NCI-H82 (cell line): ENCODE measurements at regions not wholly inside any gene's neighbourhood (a gene's known extent, or its start where the extent isn't known, plus 50 kb on each side); places are given as distances from the start of the nearest gene placed in this dataset.
A peak's percentile ranks its signal among the peaks of the same experiment; 100 is the strongest.
"Not testable (repeated sequence)": the region's sequence is repeated elsewhere in the genome, so short reads cannot be mapped to it uniquely, and the experiment has no call there.

Source experiments
- DNase-seq: peaks from one replicate; lab custom pipeline; 2025; lab: John Stamatoyannopoulos, UW

- DNase-seq: peak; percentile 49
Measured at GRCh38 chr7:67619175-67619574, 622.5 kb downstream of the TYW1 start.

DNA sequence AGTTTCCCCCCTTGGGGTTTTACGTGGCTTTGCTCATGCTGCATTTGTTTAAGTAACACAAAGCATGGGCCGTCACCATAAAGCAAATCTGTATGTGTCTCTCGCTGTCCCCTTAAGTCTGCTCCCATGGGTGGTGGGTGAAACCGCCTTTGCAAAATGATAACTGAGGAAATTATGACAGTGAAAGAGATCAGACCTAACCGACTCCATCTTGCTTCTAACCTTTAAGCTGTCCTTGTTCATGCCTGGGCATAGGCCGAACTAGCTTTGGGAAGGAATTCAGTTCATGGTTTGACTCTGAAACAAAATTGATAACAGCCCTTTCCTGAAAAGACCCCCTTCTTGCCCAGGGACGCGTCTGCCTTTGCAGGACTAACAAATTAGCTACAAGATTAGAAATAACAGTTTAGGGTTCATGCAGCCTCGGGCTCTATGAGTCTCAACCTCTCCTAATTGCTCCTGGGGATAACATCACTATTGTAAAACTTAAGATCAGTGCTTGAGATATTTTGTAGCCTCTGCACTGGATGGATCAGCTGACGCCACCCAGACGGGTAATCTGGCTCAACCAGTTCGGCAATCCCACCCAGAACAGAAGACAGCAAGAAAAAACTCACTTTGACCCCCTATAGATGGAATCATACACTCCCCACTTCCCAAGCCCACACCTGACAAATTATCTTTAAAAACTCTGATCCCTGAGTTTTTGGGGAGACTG, 623.7 kb downstream of the TYW1 start:
- DNase-seq: no peak

DNA sequence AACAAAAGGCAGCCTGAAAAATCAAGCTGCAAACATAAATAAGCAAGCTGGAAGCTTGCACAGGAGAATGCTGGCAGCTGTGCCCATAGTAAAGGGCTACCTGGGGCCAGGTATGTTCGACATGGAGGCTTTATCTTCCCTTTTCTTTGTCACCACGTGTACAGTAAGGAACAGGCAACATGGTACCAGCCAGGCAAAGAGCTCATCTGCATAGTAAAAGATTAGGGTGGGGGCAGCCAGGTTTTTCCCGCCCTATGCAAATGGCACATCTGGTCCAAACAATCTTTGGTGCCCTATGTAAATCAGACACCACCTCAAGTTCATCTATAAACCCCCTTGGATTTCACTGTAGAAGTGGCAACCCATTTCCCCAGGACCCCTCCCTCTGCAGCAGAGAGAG, 625.1 kb downstream of the TYW1 start:
- peak; percentile 18 for DNase-seq

- peak; percentile 95 for DNase-seq
Measured at GRCh38 chr7:67625257-67625737, 628.7 kb downstream of the TYW1 start.

GRCh38 chr7:67631476-67631875, 634.8 kb downstream of the TYW1 start:
- peak; percentile 71 for DNase-seq

- no peak for DNase-seq
Measured at GRCh38 chr7:67635271-67635670, 638.6 kb downstream of the TYW1 start.

DNA sequence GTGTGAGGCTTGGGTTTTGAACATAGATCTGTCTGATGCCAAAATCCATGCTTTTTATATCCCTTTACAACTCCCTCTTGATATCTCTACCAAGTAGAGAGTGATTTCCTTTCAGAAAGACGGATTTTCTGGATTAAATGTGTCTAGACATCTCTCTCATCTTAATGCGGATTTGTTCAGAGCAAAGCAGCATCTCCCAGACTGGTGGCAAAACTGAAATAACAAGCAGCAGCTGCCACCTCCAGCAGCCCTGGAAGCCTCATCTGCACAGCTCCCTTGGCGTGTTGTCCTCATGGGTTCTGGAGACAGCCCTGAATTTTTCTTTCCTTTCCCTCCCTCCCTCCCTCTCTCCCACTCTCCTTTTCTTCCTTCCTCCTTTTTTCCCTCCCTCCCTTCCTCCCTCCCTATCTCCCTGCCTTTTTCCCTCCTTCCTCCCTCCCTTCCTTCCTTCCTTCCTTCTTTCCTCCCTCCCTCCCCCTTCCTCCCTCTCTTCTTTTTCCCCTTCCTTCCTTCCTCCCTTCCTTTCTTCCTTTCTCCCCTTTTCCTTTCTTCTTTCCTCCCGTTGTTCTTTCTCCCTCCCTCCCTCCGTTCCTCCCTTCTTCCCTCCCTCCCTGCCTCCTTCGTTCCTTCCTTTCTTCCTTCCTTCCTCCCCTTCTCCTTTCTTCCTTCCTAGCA, 639.9 kb downstream of the TYW1 start:
- DNase-seq: peak; percentile 89

GRCh38 chr7:67637023-67637358, 640.4 kb downstream of the TYW1 start:
- peak; percentile 30 for DNase-seq

- DNase-seq: not testable (repeated sequence)
Measured at GRCh38 chr7:67642542-67642941, 645.9 kb downstream of the TYW1 start.

DNA sequence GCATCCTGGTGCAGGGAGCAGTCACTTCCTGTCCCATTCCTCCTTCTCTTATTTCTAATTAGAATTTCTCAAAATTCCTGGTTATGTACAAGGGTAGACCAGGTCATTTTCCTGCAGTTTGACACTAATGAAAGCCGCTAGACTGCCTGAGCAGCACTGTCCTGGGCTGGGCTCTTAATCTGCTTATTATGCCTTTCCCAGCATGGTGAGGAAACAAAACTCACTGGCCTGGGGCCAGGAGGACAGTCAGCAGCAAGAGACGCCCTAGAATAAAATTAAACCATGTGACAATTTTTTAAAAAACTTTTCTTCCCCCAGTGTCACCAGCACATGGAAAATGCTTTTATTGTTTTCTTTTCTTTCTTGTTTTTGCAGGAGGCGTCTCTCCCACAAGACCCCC, 647.5 kb downstream of the TYW1 start:
- peak; percentile 52 for DNase-seq

DNA sequence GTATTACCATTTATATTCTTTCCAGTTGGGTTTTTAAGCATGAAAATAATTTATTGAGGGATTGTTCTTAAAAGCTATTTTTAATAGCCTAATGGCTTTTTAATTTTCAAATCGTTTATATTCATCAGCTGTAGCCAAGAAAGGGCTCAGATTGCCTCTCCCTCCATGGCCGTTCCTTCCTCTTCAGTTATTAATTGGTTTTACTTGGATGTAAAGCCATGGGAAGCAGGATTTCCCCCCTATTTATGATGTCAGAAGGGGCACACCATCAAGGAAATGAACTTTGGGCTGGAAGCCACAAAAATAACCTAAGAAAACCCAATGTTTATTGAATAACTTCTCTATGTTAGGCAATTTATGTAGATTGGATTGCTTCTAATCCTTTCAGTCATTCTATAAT, 656.3 kb downstream of the TYW1 start:
- no peak for DNase-seq

- peak; percentile 15 for DNase-seq
Measured at GRCh38 chr7:67653856-67654454, 657.3 kb downstream of the TYW1 start.

- DNase-seq: peak; percentile 39
Measured at GRCh38 chr7:67654642-67655041, 658.0 kb downstream of the TYW1 start.

DNA sequence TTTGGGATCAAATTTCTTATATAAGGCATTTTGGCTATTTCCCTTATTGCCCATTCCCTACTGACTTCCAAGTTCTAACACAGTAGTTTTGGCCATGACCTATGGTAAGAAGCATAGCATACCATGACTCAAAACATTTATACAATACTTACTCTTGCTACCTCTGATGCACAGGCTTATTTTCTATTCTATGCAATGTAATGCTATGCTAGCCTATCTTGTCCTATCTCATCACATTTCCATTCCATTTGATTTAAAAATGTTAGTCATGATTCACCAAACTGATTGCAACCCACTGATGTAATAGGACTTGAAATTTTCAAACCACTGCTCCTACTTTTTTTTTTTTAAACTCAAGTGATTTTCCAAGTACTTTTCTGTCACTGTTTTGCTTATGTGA, 658.5 kb downstream of the TYW1 start:
- no peak for DNase-seq

- no peak for DNase-seq
Measured at GRCh38 chr7:67659091-67659490, 662.5 kb downstream of the TYW1 start.

- DNase-seq: no peak
Measured at GRCh38 chr7:67662804-67663203, 666.2 kb downstream of the TYW1 start.

DNA sequence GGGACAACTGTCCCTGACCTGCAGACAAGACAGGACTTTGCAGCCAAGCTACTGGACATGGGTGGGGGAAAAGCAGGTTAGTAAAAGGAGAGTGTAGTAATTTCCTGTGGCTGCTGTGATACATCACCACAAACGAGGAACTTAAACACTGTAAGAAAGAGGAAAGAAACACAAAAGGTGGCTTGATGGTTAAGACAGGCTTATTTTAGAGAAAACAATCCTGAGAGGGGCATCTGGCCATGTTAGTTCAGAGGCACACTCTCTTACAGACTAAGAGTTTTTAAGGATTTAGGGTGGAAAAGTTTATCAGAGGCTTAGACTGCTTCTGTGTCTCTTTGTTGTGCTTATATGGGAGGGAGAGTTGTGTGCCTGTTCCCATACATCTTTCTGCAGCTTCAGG, 667.0 kb downstream of the TYW1 start:
- DNase-seq: no peak

DNA sequence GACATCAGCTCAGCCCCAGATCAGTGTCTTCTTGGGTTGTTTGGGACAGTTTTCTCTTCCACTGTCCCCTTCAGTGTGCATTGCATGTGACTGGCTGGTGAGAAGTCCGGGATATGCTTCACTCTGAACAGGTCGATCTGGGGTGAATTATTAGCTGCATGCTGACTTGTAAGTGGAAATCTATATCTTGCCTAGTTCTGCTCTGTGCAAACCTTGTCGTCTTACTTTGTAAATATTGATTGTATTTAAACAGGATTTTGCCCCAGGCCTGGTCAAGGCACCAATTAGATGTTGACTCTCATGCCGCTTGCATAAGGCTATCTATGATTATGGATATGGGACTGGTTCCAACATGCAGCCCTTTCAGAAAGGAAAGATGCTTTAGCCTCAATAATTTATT, 669.7 kb downstream of the TYW1 start:
- DNase-seq: not testable (repeated sequence)

DNA sequence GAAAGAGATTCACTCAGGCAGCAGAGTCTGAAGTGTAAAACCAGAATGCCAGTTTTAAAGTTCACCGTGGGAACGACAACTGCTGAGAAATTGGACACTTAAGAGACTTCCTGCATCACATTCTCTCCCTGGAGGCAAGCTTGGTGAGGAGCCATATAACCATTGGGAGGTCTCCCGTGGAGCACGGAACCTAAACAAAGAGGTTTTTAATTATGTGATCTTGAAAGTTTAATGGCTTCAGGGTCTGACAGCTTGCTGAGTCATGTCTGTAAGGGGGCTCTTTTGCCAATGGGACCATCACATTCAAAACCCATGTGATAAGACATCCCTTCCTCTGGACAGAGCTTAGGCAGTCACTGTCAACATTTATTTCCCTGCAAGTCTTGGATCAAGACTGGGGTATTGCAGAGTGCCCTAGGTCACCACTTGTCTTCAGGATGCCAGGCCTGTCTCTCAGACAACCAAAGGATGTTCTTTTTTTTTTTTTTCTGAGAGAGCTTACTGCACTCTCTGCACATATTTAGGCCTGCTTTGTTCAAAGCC, 674.4 kb downstream of the TYW1 start:
- no peak for DNase-seq

GRCh38 chr7:67673861-67674260, 677.2 kb downstream of the TYW1 start:
- DNase-seq: no peak

DNA sequence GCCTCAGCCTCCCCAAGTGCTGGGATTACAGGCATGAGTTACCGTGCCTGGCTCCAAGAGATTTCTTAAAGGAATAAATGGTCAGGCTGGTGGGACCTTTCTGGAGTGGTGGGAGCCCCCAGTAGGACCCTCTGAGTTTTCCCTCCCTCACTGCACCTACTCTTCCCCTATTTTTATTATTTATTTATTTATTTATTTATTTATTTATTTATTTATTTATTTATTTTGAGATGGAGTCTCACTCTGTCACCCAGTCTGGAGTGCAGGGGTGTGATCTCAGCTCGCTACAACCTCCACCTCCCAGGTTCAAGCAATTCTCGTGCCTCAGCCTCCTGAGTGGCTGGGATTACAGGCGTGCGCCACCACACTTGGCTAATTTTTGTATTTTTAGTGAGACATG, 678.2 kb downstream of the TYW1 start:
- not testable (repeated sequence) for DNase-seq

GRCh38 chr7:67675971-67676370, 679.3 kb downstream of the TYW1 start:
- no peak for DNase-seq

DNA sequence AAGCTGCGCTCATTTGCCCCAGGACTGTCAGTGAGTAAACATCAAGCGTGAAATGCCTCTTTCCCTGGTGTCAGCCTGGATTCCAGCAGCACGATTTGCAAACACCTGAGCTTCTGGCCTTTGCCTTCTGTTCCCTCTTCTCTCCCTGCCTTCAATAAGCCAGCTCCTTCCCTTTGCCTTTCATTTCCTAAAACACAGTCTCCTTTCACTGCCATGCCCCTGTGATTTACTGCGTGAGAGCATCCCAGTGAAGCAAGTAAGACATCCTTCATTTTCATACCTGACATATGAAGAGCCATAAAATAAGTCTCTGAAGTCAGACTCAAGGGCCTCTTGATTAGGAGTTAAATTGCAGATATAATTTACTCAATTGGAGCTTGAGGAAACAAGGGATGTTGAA, 681.8 kb downstream of the TYW1 start:
- no peak for DNase-seq
